Activated T-cell treated with anti-CD3 and anti-CD28 coated beads for 24 hours (primary cell): ENCODE measurements at regions not wholly inside any gene's neighbourhood (a gene's known extent, or its start where the extent isn't known, plus 50 kb on each side); places are given as distances from the start of the nearest gene placed in this dataset.

Experiments used
- DNase-seq: peaks from one replicate; pipeline ENCODE4 v3.0.0-alpha.2; 2020; ENCODE audit warnings: low read depth

DNA sequence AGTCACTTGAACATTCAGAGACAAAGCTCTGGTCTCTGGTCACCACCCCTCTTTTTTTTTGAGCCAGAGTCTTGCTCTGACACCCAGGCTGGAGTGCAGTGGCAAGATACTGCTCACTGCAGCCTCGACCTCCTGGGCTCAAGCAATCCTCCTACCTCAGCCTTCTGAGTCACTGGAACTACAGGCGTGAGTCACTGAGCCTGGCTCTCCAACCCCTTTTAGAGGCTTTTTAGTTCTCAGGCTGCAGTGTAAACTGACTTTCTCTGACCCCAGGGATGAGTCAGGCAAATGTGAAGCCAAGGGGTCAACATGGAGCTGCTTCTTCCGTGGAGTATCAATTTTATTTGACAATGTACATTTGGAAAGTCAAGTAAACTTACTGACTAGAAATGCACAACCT, 229.2 kb downstream of the PTTG2 start:
- DNase-seq = no peak

DNA sequence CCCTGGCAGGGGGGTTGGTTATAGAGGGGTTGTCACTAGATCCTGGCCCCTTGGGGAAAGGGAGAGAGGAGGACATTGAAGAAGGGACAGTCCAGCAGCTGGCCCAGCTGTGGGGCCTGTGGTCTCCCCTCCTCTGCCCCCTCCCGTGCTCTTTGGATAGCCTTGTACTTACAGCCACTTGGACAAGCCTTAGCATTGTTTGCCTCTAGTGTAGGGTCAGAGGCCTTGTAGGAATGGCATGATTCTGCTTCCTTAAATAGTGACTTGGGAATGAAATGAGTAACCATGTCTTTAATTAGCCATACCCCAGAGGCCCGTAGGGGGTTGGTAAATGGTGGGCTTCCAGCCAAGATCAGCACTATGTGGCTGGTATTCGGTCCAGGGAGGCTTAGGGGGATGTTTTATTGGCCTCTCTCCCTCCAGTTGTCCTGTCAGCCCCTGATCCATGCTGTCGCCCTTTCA, 230.6 kb downstream of the PTTG2 start:
- no peak for DNase-seq

DNA sequence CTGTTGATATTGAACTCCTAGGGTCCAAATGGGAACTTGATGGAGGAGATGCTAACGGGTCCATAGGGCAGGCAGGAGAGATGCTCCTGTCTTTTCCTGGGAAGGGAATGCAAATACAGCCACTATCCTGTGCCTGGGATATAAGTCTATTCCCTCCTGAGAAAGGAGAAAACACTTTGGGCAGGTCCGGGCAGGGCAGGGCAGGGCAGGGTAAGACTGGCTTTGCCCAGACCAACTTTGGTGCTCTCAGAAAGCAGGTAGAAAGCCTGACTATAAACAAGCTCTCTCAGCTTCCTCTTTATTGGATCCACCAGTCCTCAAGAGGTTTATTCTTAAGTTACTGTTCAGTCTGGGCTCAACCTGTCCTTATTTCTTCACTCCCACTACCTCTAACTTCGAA, 232.3 kb downstream of the PTTG2 start:
- no peak for DNase-seq

DNA sequence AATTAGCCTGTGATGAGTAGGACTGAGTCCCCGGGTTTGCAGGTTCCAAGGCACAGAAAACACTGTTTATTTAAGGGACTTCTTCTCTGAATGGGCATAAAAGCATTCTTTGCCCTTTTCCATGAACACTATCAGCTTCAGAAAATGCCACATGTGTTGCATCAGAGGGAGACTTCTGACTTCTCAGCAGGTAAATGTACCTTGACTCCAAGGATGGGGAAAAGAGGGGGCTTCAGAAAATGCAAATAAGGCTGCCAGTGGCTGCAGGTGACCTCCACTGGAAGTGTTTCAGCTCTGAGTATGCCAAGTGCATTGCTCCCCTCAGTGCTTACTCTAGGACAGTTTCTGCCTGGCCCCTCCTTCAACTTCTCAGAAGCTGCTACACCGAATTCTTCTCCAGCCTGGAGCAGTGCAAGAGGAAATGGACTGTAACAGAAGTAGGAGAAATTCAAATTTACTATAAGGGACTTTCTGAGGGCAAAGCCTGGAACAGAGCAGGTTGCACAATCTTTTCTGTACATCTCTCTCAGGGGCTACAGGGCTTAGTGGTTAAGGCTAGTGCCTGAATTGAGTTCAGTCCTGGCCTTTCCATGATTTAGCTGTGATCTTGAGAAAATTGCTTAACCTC, 233.2 kb downstream of the PTTG2 start:
- no peak for DNase-seq

DNA sequence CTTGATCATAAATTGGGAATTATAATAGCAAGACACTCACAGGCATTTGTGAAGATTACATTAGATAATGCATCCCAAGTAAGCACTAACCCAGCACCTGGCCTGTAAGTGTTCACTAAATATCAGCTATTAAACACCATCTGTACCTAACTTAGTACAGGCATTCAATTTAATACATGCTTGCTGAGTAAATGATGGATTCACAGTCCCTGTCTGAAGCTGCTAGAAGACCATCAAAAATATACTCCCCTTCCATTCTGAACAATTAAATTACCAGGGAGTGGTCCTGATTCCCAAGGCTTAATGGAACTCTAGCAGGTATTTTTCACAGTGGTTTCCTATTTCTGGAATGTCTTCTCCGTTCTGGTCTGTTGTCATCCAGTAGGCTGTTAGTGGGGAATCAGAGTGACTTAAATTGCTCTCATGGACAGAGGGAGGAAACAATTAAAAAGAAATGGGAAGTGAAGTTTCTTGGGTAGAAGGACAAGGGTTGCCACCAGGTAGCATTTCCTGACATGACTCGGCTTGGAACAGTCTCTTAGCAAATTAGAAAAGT, 233.9 kb downstream of the PTTG2 start:
- no peak for DNase-seq

DNA sequence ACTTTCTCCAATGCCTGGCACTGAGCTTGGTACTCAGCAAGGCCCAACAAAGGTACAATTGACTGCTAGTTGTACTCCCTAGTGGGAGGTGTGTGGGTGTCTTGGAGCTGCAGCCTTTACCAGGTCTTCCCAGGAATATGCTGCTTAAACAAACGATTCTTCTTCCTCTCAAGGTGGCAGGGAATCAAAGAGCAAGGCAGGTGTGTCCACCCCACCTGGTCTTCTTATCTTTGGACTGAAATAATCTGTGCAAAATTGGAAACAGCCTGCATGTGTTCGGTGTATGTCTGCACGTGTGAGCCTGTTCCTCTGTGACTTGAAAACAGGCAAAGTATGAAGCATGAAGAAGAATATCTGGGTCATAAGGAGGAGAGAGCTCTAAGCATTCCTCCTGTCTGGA, 235.3 kb downstream of the PTTG2 start:
- no peak for DNase-seq

DNA sequence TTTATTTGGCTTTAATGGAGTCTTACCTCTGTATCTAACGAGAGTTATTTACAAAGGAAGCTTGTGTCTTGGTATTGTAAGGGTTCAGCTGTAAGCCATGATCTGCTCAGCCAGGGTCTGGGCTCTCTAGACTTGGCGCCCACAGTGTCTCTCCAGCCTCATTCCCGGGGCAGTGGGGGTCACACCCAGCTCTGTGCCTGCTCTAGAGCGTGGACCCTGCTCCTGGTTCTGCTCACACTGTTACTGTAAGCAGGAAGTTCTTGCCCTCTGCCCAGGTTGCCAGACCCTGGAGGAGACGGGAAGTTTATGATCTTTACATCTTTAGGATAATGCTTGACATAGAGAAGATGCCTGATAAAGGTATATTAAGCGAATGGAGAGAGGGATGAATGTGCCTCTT, 235.7 kb downstream of the PTTG2 start:
- DNase-seq = no peak

DNA sequence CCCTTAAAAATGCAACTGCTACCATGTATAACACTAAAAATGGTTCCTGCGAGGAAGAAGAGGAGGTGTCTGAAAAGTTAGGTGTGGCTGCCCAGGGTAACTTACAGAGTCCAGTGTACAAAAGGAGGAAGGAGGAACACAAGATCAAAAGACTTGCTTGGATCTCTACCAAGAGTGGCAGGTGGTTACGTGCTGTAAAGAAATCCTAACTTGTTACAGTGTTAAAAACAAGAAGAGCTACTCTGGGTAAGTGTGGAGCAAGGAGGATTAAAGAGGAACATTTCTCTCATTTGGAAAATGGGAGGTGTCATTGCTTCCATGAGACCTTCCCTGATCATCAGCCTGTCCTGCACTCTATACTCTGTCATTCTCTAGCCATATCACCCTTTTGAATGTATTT, 242.0 kb downstream of the PTTG2 start:
- DNase-seq = no peak

DNA sequence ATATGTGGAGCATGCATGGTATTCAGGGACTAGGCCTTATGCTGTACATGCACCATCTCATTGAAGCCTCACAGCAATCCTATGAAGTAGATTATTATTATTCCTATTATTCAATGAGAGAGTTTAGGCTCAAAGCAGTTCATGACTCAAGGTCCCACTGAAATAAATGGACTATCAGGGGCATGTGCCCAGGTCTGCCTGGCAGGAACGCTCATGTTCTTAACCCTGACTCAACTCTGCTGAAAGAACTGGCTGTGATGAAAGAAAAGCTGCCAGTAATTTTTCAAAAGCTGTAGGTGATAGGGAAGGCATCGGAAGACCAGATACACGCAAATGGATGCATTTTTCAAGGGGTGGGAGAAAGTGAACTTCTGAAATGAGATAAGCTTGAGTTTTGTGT, 243.4 kb downstream of the PTTG2 start:
- DNase-seq = no peak

DNA sequence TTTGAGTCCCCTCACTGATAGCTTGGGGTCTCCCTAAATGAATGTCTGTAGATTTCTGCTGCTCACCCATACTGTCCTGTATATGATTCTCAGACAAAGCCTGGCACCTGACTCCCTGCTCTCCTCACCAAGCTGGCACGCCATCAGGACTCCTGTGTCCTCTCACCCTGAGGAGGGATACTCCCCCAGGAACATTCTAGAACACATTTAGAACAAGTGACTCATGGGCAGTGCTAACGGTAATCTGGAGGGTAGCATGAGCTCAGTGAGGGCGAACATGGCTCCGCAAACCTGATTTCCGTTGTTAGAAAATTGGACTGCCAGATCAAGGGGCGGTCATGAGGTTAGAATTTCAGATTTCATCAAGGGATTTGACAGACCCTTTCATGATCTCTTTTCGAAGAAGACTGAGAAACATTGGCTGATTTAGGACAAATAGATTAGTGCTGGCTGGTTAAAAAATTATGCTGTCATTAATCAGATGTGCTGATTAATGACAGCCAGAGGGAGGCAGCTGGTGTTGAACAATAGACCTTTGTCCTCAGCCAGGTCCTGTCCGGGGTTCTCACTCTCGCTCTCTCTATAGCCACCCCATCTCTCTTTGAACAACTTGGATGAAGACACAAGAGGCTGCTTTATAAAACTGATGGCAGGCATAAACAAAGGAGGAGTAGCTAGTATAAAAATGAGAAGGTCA, 244.3 kb downstream of the PTTG2 start:
- DNase-seq = no peak

DNA sequence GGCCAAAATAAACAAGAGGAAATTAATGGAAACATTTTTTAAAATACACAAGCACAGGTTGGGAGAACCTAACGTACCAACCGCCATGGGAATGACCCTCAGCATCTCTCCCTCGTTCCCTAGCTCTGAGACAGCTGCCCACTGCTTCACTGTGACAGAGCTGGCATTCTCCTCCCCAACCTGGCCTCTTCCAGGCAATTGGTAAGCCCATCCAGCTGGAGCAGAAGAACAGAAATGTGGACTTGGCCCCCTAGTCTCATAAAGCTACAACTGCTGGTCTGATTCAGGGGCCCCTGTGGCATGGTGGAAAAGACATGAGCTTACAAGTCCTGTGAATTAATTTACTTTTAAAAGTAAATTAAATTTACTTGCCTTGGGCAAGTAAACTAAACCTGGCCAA, 245.1 kb downstream of the PTTG2 start:
- DNase-seq = no peak

DNA sequence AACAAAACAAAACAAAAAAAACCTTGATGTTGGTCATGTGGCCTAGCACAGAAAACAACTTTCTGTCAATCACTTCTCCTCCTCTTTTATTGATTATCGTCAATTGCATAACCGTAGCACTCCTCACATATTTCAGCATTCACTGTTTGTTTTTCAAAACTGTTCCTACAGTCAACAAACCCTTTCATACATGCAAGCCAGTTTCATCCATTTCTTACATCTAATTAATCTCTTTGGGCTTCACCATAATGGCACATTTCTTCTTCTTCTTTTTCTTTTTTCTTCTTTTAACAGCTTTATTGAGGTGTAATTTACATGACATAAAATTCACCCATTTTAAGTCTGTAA, 246.9 kb downstream of the PTTG2 start:
- no peak for DNase-seq

DNA sequence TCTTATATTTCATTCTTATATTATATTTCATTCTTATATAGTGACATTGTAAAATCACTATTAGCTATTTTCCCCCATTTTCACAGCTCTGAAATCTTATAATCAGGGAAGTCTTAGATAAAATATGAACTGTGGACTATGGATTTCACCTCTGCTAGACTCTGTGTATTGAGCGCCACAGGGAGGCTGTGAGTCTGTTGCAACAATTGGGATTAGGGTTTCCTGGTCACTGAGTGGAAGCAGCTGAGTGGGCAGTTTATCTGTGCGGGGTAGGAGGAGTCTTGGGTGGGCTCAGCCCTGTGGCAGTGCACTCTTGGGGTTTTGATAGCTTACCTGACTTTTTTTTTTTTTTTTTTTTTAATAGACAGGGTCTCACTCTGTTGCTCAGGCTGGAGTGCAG, 249.5 kb downstream of the PTTG2 start:
- DNase-seq = no peak

DNA sequence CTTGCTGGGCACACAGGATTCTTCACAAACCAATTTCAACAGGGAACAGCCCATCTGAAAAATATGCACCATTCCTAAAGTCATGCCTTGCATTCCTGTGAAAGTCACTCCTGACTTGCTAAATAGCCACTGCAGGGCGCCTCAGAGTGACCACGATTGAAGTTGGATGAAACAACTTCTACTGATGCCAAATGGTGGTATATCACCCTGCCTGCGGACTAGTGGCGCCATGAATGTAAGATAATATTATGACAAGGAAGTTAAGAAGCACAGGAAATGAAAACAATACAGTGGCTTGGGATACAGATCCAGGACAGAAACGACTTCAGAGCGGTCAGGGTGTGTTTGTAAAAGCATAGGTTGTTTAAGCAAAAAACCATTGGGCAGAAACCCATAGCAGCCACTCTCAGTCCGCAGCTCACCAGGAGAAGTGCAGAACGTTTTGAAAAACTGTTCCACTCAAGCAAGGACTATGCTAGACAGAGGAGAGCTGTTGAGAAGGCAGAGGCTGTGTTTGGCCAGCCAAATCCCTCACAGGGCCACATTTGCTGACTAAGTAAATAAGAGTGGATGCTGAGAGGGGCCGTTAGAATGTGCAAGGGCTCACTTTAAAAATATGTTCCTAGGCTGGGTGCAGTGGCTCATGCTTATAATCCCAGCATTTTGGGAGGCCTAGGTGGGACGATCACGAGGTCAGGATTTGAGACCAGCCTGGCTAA, 250.4 kb downstream of the PTTG2 start:
- DNase-seq = no peak

DNA sequence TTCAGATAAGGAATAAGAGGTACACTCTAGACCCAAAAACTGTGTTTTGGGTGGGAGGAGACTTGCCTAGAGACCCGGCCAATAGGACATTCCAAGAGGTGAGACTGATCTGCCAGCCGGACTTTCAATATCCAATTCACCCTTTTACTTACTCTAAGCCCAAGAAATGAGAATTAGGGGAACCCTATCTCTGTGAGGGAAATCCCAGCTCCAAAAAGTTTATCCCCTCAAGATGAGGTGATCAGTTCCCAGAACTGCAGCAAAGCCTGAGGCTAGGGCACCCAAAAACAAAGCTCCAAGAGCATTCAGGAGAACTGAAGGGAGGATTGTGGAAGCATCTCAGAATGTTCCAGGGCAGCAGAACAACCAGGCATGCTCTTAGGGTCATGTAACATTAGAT, 251.7 kb downstream of the PTTG2 start:
- no peak for DNase-seq

DNA sequence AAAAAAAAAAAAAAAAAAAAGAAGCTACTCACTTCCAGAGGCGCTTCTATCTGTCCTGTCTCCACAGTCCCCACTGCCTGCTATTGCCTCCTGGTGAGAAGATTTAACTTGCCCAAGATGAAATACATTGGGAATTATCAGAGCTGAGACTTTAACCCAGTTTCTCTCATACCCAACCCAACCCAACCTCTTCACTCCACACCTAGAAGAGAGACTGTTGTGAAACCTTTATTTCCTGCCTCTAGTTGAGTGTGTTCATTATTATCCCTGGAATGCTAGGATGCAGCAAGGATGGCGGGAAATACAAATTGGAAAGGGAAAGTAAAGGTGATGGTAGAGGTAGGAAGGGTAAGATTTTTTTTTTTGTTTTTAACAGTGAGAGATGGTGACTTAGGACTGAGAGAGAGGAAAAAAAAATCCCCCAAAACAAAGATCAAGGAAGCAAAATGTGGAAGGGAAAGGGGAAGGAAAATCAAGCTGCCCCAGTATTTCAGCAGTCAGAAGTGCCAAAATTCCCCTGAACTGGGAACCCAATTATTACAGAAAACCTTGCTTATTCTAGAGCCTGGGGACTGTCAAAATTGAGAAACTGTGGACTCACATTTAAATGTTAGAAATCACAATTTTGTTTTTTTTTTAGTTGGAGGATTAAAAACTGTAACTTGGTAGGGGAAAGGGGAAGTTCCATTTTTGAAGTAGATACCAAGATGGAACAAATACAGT, 253.0 kb downstream of the PTTG2 start:
- no peak for DNase-seq

DNA sequence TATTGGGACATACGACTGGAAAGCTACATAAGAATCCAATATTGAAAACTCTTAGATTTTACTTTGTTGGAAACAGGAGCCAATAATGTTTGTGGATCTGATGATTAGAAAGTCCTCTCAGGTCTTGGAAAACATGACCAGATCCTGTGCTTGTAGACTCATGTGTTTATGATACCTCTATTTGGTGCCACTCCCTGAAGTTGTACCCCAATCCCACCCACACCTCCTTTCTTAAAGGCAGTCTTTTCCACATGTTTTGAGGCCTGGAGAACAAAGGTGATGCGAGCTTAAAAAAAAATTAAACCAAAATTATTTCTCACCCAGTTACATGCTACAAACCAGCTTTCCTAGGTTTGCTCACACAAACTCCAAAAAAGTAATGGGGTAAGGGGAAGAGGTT, 262.7 kb downstream of the PTTG2 start:
- DNase-seq = no peak

DNA sequence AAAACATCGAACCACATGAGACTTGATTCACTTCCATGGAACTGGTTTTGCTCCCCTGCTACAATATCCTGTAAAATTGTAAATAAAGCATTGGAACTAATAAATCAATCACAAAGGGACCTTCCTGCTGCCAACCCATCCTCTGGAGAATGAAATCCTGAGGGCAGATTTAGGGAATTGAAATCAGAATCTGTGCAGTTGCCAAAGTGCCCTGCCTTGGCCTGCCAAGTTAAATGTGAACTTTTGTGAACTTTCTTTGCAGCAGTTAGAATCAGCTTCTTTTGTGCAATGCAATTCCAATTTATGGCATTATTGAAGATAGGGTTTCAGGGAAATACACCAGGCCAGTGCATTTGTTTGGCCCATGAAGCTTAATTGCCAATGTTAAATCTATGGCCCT, 263.1 kb downstream of the PTTG2 start:
- no peak for DNase-seq

DNA sequence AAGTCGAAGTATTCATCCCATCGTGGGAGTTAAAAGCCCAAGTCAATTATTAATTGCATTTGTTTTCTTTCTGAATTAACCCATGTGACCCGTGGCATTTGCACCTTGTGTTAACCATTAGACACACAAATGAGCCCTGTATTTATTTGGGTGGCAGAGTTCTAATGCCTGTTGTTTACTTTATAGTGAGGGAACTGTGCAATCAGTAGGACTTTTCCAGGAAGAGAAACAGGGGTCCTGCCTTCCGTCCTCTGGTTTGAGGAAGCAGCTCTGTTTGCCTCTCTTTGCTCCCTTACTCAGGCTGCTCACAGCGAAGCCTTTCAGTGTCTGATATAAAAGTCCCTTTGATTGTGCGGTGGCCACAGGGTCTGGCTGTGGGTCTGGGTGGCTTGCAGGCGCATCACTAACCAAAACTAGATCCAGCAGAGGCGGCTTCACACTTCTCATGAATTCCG, 263.6 kb downstream of the PTTG2 start:
- no peak for DNase-seq

DNA sequence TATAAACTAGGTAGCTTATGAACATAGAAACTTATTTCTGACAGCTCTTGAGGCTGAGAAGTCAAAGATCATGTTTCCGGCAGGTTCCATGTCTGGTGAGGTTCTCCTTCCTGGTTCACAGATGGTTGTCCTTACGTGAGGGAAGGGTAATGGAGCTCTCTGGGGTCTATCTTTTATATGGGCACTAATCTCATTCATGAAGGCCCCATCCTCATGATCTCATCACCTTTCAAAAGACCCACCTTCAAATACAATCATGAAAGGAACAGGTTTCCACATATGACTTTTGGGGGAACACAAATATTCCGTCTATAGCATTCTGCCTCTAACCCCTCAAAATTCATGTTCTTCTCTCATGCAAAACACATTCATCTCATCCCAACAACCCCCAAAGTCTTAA, 264.7 kb downstream of the PTTG2 start:
- no peak for DNase-seq

DNA sequence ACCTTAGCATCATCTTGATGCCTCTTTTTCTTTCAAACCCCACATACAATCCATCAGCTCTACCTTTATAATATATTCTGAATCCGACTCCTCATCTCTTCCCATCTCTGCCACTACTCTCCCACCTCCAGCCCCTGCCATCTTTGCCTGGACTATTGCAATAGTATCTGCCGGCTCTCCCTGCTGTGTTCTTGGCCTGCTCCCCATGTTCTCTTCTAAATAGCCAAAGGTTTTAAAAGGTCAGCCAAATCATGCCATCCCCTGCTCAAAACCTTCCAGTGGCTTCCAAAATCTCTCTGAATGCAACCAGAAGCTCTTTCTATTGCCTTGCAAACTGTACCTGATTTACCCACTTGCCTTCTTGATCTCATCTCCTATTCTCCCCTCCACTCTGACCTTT, 266.0 kb downstream of the PTTG2 start:
- DNase-seq = no peak

DNA sequence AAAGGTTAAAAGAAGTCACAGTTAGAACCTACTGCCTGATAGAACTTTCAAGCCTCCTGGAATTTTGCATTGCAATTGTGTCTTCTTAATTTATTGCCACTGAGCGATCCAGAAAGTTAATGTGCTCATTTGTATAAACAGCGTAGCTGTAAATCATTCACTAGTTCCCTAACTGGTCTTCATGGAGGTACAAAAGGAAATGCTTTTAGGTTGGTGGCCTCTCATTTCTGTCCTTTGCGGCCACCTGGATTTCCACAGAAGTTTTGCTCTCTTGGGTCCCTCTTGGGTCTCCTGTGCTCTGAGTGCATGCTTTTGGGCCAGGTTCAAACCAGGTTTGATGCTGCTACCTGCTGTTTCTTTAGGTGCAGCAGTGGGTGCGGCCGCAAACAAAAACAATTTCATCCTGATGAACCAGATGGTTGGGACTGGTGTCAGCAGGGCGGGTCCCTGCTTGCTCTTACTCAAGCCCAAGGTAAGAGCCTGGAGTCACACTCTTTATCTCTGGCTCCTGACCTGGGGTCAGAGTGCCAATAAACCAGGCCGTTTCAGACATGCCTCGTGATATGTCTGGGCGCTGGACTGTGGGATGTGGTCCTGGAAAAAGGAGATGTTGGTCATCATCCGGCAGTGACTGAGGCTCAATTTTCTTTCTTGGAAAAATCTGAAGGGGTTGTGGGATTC, 270.1 kb downstream of the PTTG2 start:
- no peak for DNase-seq
